ENCODE measurements at regions not wholly inside any gene's neighbourhood (a gene's known extent, or its start where the extent isn't known, plus 50 kb on each side); places are given as distances from the start of the nearest gene placed in this dataset.

DNA sequence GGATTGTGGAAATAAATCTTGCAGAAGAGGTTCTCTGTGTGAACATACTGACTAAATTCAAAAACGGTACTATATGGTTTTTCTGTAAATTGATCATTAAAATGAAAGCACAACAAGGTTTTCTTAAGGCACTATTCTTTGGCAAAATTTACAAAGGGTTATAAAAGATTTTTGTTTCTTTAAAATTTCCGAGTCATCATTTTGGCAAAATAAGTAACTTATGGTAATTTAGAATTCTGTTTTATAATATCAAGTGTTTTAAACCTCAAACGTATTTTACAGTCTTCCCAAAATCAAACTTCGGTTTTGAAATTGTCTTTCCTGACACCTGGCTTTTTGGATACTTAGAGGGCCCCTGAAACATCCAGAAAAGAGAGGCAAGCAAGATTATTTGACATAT, 101.9 kb upstream of the TFPI start:
- H3K4me2 ChIP-seq (ENCODE audit: insufficient read depth in 1 of 2, low read depth in 2 of 2, low read length in 2 of 2) = no peak overlapping the region
- no peak overlapping the region for H3K9ac ChIP-seq (replicated peaks in 1 of 4; ENCODE audit: extremely low read depth in 1 of 4, low read depth in 3 of 4, low read length in 3 of 4)
- no peak overlapping the region for H4K91ac ChIP-seq (replicated peaks; ENCODE audit: insufficient read length, low read length)
- H2BK120ac ChIP-seq (replicated peaks; ENCODE audit: low read depth, low read length) = no peak overlapping the region
- TF ChIP-seq KDM4A (IDR thresholded peaks at IDR 0.05; ENCODE audit: low read depth, low read length, severe bottlenecking) (no peak), TAF1 (IDR thresholded peaks at IDR 0.05; ENCODE audit: low read depth, low read length) (no peak)
- no peak overlapping the region for H4K5ac ChIP-seq (ENCODE audit: insufficient read length, low read depth, low read length)
- no peak overlapping the region for H2BK12ac ChIP-seq (ENCODE audit: low read depth, low read length)
- CTCF ChIA-PET (ENCODE audit: partially characterized antibody) = interaction anchor here (0.7 to 2.4 kb wide), 3 partner anchors 11 to 192 kb away, joined by 3 to 6 read pairs (median 4); no protein-coding TSS in a partner anchor
- no peaks in the 10 kb centered on the region for H3K79me2 ChIP-seq (ENCODE audit: control insufficient read depth in 1 of 2, insufficient read depth in 2 of 2, low read length in 2 of 2)
- H3K27ac ChIP-seq (ENCODE audit: low read depth, low read length) = no peak overlapping the region
- 84% methylated on average over 4 of the region's 4 CpGs; no CpG with 5 or more reads in 1 of the 2 experiments for WGBS, 2 experiments (ENCODE audit: extremely low coverage in 1 of 2, insufficient coverage in 1 of 2, insufficient read length in 1 of 2, insufficient replicate concordance in 2 of 2, low coverage in 1 of 2, low lambda C conversion rate in 2 of 2, missing lambda C conversion rate in 1 of 2)
- H2BK5ac ChIP-seq (ENCODE audit: low read depth, low read length) = no peak overlapping the region
- POLR2A ChIA-PET (ENCODE audit: partially characterized antibody) = no interaction called here
- no peak overlapping the region for H2BK15ac ChIP-seq (ENCODE audit: low read length)
- H3K4me1 ChIP-seq (replicated peaks in 1 of 4; ENCODE audit: control insufficient read depth in 3 of 4, insufficient read depth in 4 of 4, low read length in 3 of 4) = peaks cover 0 to 8% (median 0%) of the 10 kb centered on the region in 4 experiments; a peak in 2 of 7 replicates
- H3K56ac ChIP-seq (replicated peaks; ENCODE audit: insufficient read length, low read depth, low read length) = no peak overlapping the region
- no peak overlapping the region for H4K8ac ChIP-seq (ENCODE audit: extremely low read depth, insufficient read depth, low read length)
- no peak overlapping the region for H3K4me3 ChIP-seq (ENCODE audit: extremely low read depth in 1 of 4, insufficient read depth in 2 of 4, low read depth in 3 of 4, low read length in 4 of 4)
- H3K9me3 ChIP-seq (ENCODE audit: insufficient read depth in 2 of 2, low read depth in 1 of 2, low read length in 1 of 2) = no peaks in the 10 kb centered on the region
- no peaks in the 10 kb centered on the region for H3K79me1 ChIP-seq (ENCODE audit: low read depth, low read length)
- H3K36me3 ChIP-seq (ENCODE audit: control insufficient read depth in 2 of 4, insufficient read depth in 4 of 4, low read length in 3 of 4) = no peaks in the 10 kb centered on the region
- no peak overlapping the region for H2AFZ ChIP-seq (ENCODE audit: low read length)
- no peak overlapping the region for H3K23ac ChIP-seq (ENCODE audit: insufficient read length)
- H3K4ac ChIP-seq (replicated peaks; ENCODE audit: insufficient read length, low read depth, low read length) = no peak overlapping the region
- H2AK5ac ChIP-seq (ENCODE audit: low read depth, low read length) = no peak overlapping the region
- no peaks in the 10 kb centered on the region for H3K23me2 ChIP-seq (ENCODE audit: low read depth, low read length)
- peak; percentile 28 for FAIRE-seq
- no peaks in the 10 kb centered on the region for H3K27me3 ChIP-seq (replicated peaks in 1 of 4; ENCODE audit: control insufficient read depth in 3 of 4, extremely low read depth in 1 of 4, insufficient read depth in 3 of 4, low read length in 3 of 4)
- no peak overlapping the region for H3K14ac ChIP-seq (ENCODE audit: insufficient read length)
- no peaks in the 10 kb centered on the region for H4K20me1 ChIP-seq (replicated peaks in 1 of 2; ENCODE audit: control insufficient read depth in 1 of 2, insufficient read depth in 2 of 2, low read length in 2 of 2)
- H2BK20ac ChIP-seq (ENCODE audit: low read length) = no peak overlapping the region
- DNase-seq (ENCODE audit: low read depth in 1 of 2, low spot score in 2 of 2) = no peak
- H3K18ac ChIP-seq (ENCODE audit: extremely low read depth, low read length) = no peak overlapping the region

All from H1 (cell line).